ENCODE measurements at regions not wholly inside any gene's neighbourhood (a gene's known extent, or its start where the extent isn't known, plus 50 kb on each side); places are given as distances from the start of the nearest gene placed in this dataset.

DNA sequence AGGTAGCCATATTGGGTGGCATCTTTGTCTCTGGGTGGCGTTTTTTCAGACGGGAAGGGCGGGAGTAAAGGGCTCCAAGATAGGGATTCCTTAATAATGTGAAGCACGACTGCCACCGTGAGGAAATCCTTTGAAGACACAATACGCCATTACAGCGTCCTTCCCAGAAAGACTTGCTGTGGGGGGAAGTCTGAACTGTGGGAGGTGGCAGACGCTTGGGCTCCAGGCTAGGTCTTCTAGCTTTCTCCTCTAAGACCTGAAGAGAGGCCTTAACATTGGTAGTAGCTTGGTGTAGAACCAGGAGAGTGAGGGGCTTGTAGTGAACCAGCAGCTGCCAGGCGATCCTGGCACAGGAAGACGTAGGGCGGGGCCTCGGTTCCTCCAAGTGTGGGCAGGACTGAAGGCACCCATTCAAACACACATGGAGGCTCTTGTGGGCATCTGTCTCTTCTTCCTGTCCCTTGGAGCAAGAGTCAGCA lies 197.3 kb downstream of the OR13H1 start:
- TF ChIP-seq, protein P1, sequence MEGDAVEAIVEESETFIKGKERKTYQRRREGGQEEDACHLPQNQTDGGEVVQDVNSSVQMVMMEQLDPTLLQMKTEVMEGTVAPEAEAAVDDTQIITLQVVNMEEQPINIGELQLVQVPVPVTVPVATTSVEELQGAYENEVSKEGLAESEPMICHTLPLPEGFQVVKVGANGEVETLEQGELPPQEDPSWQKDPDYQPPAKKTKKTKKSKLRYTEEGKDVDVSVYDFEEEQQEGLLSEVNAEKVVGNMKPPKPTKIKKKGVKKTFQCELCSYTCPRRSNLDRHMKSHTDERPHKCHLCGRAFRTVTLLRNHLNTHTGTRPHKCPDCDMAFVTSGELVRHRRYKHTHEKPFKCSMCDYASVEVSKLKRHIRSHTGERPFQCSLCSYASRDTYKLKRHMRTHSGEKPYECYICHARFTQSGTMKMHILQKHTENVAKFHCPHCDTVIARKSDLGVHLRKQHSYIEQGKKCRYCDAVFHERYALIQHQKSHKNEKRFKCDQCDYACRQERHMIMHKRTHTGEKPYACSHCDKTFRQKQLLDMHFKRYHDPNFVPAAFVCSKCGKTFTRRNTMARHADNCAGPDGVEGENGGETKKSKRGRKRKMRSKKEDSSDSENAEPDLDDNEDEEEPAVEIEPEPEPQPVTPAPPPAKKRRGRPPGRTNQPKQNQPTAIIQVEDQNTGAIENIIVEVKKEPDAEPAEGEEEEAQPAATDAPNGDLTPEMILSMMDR (IDR thresholded peaks at IDR 0.05), result peak in 2 of 9 donors; percentile 40
- Histone ChIP-seq H3K9me3 (peaks cover 0 to 25% (median 0%) of the 10 kb centered on the region in 11 donors), H3K27me3 (no peaks in the 10 kb centered on the region), H3K4me3 (peak overlapping the region in 3 of 10 donors; percentile 35 to 56 (median 45)), H3K36me3 (no peaks in the 10 kb centered on the region), H3K27ac (peak overlapping the region in 3 of 10 donors; percentile 82 to 93 (median 88)), H3K4me1 (peaks cover 0 to 12% (median 0%) of the 10 kb centered on the region in 9 donors)
- WGBS, 2 donors, result 96 to 97% methylated on average over 12 of the region's 12 CpGs
- no peak for DNase-seq
- intact Hi-C loops (cut with DNase I), result loop anchor here in 2 of 10 donors (5.0 to 10.0 kb wide), 2 partner anchors 74 to 76 kb away; no protein-coding TSS in a partner anchor
- peak in 3 of 8 donors; percentile 88 to 95 (median 92) for ATAC-seq

DNA sequence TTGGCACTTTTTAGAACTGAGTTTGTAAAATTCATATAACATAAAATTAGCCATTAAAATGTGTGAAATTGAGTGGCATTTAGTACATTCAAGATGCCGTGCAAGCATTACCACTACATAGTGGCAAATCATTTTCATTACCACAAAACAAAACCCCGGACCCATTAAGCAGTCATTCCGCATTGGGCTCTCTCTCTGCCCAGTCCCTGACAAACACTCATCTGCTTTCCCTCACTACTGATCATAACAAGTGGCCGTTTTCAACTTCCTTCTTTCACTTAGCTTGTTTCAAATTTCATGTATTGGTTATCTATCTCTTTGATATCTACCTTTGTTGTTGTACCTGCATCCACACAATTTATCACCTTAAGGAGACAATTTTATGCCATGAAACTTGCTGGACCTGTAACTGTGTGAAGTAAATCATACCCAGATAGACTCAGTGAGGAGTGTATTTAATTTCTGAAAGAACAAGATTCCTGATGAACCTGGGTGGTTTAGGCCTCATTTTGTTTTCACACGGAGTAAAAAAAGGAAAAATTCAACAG lies 202.1 kb downstream of the OR13H1 start:
- DNase-seq, result no peak
- H3K4me1 ChIP-seq, result no peaks in the 10 kb centered on the region
- intact Hi-C loops (cut with DNase I), result loop anchor here in 1 of 10 donors (10.0 kb wide), 1 partner anchor 69 kb away; no protein-coding TSS in a partner anchor
- H3K27ac ChIP-seq, result peak overlapping the region in 2 of 10 donors; percentile 89 to 93
- H3K4me3 ChIP-seq, result peak overlapping the region in 1 of 10 donors; percentile 49
- TF ChIP-seq, protein P1 (IDR thresholded peaks at IDR 0.05), result no peak
- H3K36me3 ChIP-seq, result no peaks in the 10 kb centered on the region
- ATAC-seq, result no peak
- no peaks in the 10 kb centered on the region for H3K27me3 ChIP-seq
- H3K9me3 ChIP-seq, result peaks cover 0 to 5% (median 0%) of the 10 kb centered on the region in 11 donors
- 85 to 92% methylated on average over 5 of the region's 5 CpGs for WGBS, 2 donors

DNA sequence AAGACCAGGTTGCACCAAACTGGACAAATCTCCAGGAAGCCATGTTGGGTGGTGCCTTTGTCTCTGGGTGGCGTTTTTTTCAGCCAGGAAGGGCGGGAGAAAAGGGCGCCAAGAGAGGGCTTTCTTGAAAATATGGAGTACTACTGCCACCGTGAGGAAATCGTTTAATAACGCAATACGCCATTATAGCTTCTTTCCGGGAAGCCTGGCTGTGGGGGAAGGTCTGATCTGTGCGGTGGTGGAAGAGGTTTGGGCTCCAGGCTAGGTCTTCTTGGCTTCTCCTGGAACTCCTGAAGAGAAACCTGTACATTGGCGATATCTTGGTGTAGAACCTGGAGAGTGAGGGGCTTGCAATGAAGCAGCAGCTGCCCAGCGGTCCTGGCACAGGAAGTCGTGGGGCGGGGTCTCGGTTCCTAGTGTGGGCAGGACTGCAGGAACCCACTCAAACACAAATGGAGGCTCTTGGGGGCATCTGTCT lies 202.7 kb downstream of the OR13H1 start:
- ATAC-seq (peak in 5 of 8 donors; percentile 21 to 89 (median 77)), DNase-seq (peak; percentile 8 to 13)
- H3K27me3 ChIP-seq, result no peaks in the 10 kb centered on the region
- H3K9me3 ChIP-seq, result peaks cover 0 to 3% (median 0%) of the 10 kb centered on the region in 11 donors
- intact Hi-C loops (cut with DNase I), result loop anchor here in 1 of 10 donors (10.0 kb wide), 1 partner anchor 68 kb away; no protein-coding TSS in a partner anchor
- TF ChIP-seq, protein P1 (IDR thresholded peaks at IDR 0.05), result peak in 3 of 9 donors; percentile 7 to 44 (median 35)
- H3K4me1 ChIP-seq, result no peaks in the 10 kb centered on the region
- WGBS, 2 donors, result 87 to 96% methylated on average over 14 of the region's 14 CpGs
- no peaks in the 10 kb centered on the region for H3K36me3 ChIP-seq
- peak overlapping the region in 6 of 10 donors; percentile 10 to 93 (median 60) for H3K27ac ChIP-seq
- H3K4me3 ChIP-seq, result peak overlapping the region in 6 of 10 donors; percentile 14 to 55 (median 33)

DNA sequence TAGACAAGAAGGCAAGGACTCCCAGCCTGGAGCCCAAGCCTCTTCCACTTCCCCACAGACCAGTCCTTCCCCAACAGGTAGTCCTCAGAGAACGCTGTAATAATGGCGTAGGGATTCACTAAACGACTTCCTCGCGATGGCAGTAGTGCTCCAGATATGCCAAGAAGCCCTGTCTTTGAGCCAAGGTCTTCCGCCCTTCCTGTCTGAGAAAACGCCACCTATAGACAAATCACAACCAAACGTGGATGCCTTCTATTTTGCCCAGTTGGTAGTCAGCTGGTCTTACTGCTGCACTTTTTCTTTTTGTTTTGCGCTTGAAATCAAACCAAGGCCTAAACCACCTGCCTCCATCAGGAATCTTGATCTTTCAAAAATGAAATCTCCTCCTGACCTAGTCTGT lies 203.3 kb downstream of the OR13H1 start:
- H3K9me3 ChIP-seq, result peaks cover 0 to under 1% (median 0%) of the 10 kb centered on the region in 11 donors
- DNase-seq (peak in 1 of 2 donors; percentile 8), ATAC-seq (peak in 5 of 8 donors; percentile 12 to 95 (median 85))
- H3K4me3 ChIP-seq, result peak overlapping the region in 6 of 10 donors; percentile 14 to 55 (median 33)
- no peaks in the 10 kb centered on the region for H3K27me3 ChIP-seq
- peak overlapping the region in 5 of 10 donors; percentile 10 to 93 (median 86) for H3K27ac ChIP-seq
- H3K4me1 ChIP-seq, result peaks cover 0 to 4% (median 0%) of the 10 kb centered on the region in 9 donors
- WGBS, 2 donors, result 82 to 90% methylated on average over 9 of the region's 9 CpGs
- no peaks in the 10 kb centered on the region for H3K36me3 ChIP-seq
- TF ChIP-seq, protein P1 (IDR thresholded peaks at IDR 0.05), result peak in 2 of 9 donors; percentile 43 to 59
- intact Hi-C loops (cut with DNase I), result loop anchor here in 1 of 10 donors (10.0 kb wide), 1 partner anchor 68 kb away; no protein-coding TSS in a partner anchor
